WI38 (cell line): ENCODE measurements at regions not wholly inside any gene's neighbourhood (a gene's known extent, or its start where the extent isn't known, plus 50 kb on each side); places are given as distances from the start of the nearest gene placed in this dataset.

ENCODE experiments used
- H3K4me3 ChIP-seq: 2 replicates; pipeline ENCODE4 v1.5.1; 2011; ENCODE audit warnings: low read depth, mild to moderate bottlenecking, control low read depth, low read length
- TF ChIP-seq, protein P1 (sequence below): IDR thresholded peaks from 2 replicates; pipeline ENCODE4 v1.5.1; 2012; ENCODE audit warnings: low read depth, mild to moderate bottlenecking, control low read depth, low read length

- H3K4me3 ChIP-seq = no peak overlapping the region
- TF ChIP-seq, protein P1, sequence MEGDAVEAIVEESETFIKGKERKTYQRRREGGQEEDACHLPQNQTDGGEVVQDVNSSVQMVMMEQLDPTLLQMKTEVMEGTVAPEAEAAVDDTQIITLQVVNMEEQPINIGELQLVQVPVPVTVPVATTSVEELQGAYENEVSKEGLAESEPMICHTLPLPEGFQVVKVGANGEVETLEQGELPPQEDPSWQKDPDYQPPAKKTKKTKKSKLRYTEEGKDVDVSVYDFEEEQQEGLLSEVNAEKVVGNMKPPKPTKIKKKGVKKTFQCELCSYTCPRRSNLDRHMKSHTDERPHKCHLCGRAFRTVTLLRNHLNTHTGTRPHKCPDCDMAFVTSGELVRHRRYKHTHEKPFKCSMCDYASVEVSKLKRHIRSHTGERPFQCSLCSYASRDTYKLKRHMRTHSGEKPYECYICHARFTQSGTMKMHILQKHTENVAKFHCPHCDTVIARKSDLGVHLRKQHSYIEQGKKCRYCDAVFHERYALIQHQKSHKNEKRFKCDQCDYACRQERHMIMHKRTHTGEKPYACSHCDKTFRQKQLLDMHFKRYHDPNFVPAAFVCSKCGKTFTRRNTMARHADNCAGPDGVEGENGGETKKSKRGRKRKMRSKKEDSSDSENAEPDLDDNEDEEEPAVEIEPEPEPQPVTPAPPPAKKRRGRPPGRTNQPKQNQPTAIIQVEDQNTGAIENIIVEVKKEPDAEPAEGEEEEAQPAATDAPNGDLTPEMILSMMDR = no peak
Measured at GRCh38 chr10:36256166-36256565, 614.1 kb upstream of the FZD8 start.

GRCh38 chr10:36254199-36254598 is 612.1 kb upstream of the FZD8 start:
- H3K4me3 ChIP-seq = no peak overlapping the region
- TF ChIP-seq, protein P1 = no peak

DNA sequence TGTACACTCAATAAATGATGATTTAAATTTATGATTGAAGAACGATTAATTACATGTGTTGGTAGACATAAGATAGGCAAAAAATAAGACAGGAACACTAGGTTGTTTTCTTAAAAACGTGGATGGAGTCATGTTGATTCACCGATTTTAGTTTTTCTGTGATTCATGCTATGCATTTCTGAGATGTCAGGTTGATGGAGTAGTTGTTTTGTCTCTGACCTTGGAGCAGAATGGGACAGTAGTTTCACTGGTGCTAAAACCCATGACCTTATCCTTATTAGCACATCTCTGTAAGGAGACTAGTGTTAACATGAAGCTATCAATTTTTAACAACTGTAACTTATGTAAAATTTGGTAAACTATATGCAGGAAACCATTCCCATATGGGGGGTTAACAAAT is 611.6 kb upstream of the FZD8 start:
- no peak overlapping the region for H3K4me3 ChIP-seq
- TF ChIP-seq, protein P1 = no peak

DNA sequence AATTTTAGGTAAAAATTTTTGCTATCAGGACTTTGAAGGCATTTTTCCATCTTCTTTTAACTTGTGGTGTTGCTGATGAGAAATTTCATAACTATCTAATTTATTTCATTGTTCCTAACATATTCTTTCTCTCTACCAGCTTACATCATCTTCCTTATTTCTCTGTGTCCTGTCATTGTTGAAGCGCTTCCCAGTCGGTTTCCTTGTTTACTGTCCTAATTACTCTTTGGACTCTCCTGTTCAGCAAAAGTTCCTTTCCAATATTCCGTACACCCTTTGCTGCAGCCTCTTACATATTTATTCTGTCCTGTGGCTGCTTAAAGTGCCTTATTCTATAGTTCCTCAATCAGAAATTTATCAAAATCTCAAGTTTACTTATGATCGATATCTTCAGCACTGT is 609.0 kb upstream of the FZD8 start:
- TF ChIP-seq, protein P1 = no peak
- no peak overlapping the region for H3K4me3 ChIP-seq

GRCh38 chr10:36248304-36248981 is 606.3 kb upstream of the FZD8 start:
- H3K4me3 ChIP-seq = no peak overlapping the region
- TF ChIP-seq, protein P1 = no peak

DNA sequence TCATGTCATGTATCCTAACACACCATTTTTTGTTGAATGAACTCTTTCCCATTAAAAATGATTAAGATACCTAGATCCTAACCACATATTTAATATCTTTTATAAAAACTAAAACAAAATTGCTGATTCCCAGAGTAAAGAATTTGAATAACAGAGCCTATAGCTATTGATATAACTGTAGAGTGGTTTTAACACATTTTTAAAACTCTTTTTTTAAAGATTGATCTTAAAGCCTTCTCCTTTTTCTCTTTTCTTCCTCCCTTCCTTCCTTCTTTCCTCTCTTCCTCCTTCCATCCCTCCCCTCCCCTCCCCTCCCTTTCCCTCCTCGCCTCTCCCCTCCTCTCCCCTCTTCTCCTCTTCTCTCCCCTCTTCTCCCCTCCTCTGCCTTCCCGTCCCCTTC is 605.4 kb upstream of the FZD8 start:
- TF ChIP-seq, protein P1 = no peak
- H3K4me3 ChIP-seq = no peak overlapping the region

- TF ChIP-seq, protein P1 = no peak
- H3K4me3 ChIP-seq = no peak overlapping the region
Measured at GRCh38 chr10:36236931-36237330, 594.8 kb upstream of the FZD8 start.
